GM10266 (cell line): ENCODE measurements at regions not wholly inside any gene's neighbourhood (a gene's known extent, or its start where the extent isn't known, plus 50 kb on each side); places are given as distances from the start of the nearest gene placed in this dataset.

ENCODE experiments used
- DNase-seq: peaks from one replicate; pipeline ENCODE4 v3.0.0; 2012; ENCODE audit errors: extremely low spot score
- CTCF ChIP-seq: IDR thresholded peaks from 2 replicates; pipeline ENCODE4 v1.5.1; 2012; ENCODE audit warnings: mild to moderate bottlenecking, low read depth; ENCODE audit not compliant: control insufficient read depth, insufficient read depth; ENCODE audit errors: missing control alignments

- DNase-seq = no peak
- no peak for TF ChIP-seq CTCF
Observed at GRCh38 chr2:78778756-78779510, 246.6 kb upstream of the REG3G start.

GRCh38 chr2:78779761-78780160 is 245.7 kb upstream of the REG3G start:
- DNase-seq = no peak
- TF ChIP-seq CTCF = no peak

- TF ChIP-seq CTCF = no peak
- no peak for DNase-seq
Observed at GRCh38 chr2:78780256-78780655, 245.2 kb upstream of the REG3G start.

GRCh38 chr2:78780864-78781583 is 244.5 kb upstream of the REG3G start:
- DNase-seq = no peak
- no peak for TF ChIP-seq CTCF

GRCh38 chr2:78782196-78782595 is 243.3 kb upstream of the REG3G start:
- no peak for DNase-seq
- TF ChIP-seq CTCF = no peak

- no peak for DNase-seq
- TF ChIP-seq CTCF = no peak
Observed at GRCh38 chr2:78811955-78812610, 213.4 kb upstream of the REG3G start.

GRCh38 chr2:78814331-78814986 is 211.0 kb upstream of the REG3G start:
- TF ChIP-seq CTCF = no peak
- no peak for DNase-seq
